ENCODE measurements at regions not wholly inside any gene's neighbourhood (a gene's known extent, or its start where the extent isn't known, plus 50 kb on each side); places are given as distances from the start of the nearest gene placed in this dataset.

DNA sequence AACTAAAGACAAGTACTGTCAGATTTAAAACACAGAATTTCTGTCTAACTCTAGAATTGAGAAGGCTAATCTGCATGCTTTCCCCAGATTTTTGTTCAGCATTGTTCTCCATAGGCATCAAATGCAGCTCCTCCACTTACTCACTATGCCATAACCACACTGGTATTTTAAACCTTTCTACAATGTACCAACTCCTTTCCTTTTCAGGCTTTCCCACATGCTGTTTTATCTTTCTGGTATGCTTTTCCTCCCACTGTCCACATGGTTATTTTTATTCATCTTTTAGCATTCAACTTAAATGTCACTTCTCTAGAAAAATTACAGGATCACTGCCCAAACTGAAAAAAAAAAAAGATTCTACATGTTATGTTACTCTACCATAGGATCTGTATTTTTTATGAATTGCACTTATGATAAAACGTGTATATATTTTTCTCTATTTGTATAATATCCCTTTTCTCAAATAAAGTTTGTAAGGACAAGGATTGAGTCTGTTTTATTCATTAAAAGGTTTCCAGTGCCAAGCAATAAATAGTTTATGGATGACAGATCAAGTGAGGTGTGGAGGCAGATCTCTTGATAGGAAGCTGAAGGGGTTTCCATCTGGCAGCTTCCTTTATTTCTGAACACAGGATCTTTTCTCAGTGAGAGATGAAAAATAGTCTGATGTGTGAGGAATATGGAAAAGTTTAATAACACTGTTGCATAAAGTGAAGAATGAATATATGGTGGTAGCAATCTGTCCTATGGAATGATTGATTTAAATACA, 1064.5 kb downstream of the ZPLD1 start:
- TF ChIP-seq, protein P1, sequence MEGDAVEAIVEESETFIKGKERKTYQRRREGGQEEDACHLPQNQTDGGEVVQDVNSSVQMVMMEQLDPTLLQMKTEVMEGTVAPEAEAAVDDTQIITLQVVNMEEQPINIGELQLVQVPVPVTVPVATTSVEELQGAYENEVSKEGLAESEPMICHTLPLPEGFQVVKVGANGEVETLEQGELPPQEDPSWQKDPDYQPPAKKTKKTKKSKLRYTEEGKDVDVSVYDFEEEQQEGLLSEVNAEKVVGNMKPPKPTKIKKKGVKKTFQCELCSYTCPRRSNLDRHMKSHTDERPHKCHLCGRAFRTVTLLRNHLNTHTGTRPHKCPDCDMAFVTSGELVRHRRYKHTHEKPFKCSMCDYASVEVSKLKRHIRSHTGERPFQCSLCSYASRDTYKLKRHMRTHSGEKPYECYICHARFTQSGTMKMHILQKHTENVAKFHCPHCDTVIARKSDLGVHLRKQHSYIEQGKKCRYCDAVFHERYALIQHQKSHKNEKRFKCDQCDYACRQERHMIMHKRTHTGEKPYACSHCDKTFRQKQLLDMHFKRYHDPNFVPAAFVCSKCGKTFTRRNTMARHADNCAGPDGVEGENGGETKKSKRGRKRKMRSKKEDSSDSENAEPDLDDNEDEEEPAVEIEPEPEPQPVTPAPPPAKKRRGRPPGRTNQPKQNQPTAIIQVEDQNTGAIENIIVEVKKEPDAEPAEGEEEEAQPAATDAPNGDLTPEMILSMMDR (IDR thresholded peaks at IDR 0.05), result no peak
- no peak for TF ChIP-seq EZH2phosphoT487 (IDR thresholded peaks at IDR 0.05)
- no peak for TF ChIP-seq EZH2 (IDR thresholded peaks at IDR 0.05)

Data from neural progenitor cell (in vitro differentiated cells).